SK-N-SH (cell line): ENCODE measurements at regions not wholly inside any gene's neighbourhood (a gene's known extent, or its start where the extent isn't known, plus 50 kb on each side); places are given as distances from the start of the nearest gene placed in this dataset.

ENCODE experiments used
- CTCF ChIA-PET: fragments of 300-600, 350-600 bp; formaldehyde crosslinking; extraction: SDS; loops from one replicate; lab custom pipeline; 2021; lab: Yijun Ruan, JAX
- POLR2A ChIA-PET: fragments of 350-600 bp; sonication (Branson Sonifier 250); formaldehyde crosslinking; extraction: SDS; loops from one replicate; lab custom pipeline; 2020; ENCODE audit warnings: antibody characterized with exemption, inconsistent platforms; lab: Yijun Ruan, JAX
- DNase-seq: peaks from one replicate; pipeline ENCODE4 v3.0.0; 2012
- H2AFZ ChIP-seq: fragments of 200-600 bp; sonication (generic); 2 replicates; pipeline ENCODE4 v1.8.1; 2016; ENCODE audit warnings: antibody characterized with exemption, mild to moderate bottlenecking, low read depth
- H3F3A ChIP-seq: fragments of 200-600 bp; sonication (generic); replicated peaks from 2 replicates; pipeline ENCODE3; 2016; ENCODE audit warnings: antibody characterized with exemption, mild to moderate bottlenecking; ENCODE audit not compliant: insufficient read depth
- H3K27ac ChIP-seq, 2 experiments: fragments of 200-500 bp in 1 of 2; fragments of 200-600 bp in 1 of 2; sonication (Bioruptor generic) in 1 of 2; sonication (generic), shearing (Covaris generic) in 1 of 2; 2 replicates each; pipeline versions ENCODE4 v1.5.1 to v1.6.1; 2014 to 2016; ENCODE audit warnings: low read depth in 2 of 2, inconsistent platforms in 1 of 2, low read length in 1 of 2, mild to moderate bottlenecking in 1 of 2, mixed read lengths in 1 of 2
- H3K27me3 ChIP-seq: fragments of 200-600 bp; sonication (generic), shearing (Covaris generic); 2 replicates; pipeline ENCODE4 v1.6.1; 2016; ENCODE audit warnings: mixed run types; ENCODE audit not compliant: insufficient read depth
- H3K36me3 ChIP-seq, 2 experiments: fragments of 200-500 bp in 1 of 2; fragments of 200-600 bp in 1 of 2; sonication (Bioruptor generic) in 1 of 2; sonication (generic) in 1 of 2; replicated peaks in 1 of 2; 2 replicates each; pipeline versions ENCODE3 to v1.5.1; 2014 to 2016; ENCODE audit warnings: low read length in 1 of 2, mild to moderate bottlenecking in 1 of 2; ENCODE audit not compliant: insufficient read depth in 2 of 2, control insufficient read depth in 1 of 2
- H3K4me1 ChIP-seq, 2 experiments: fragments of 200-500 bp in 1 of 2; fragments of 200-600 bp in 1 of 2; sonication (Bioruptor generic) in 1 of 2; sonication (generic), shearing (Covaris generic) in 1 of 2; 2 replicates each; pipeline versions ENCODE4 v1.5.1 to v1.6.1; 2014 to 2016; ENCODE audit warnings: low read depth in 1 of 2, low read length in 1 of 2, mixed run types in 1 of 2; ENCODE audit not compliant: insufficient read depth in 2 of 2, control insufficient read depth in 1 of 2
- H3K4me2 ChIP-seq: fragments of 200-600 bp; sonication (generic), shearing (Covaris generic); 2 replicates; pipeline ENCODE4 v1.6.1; 2017; ENCODE audit warnings: mixed run types
- H3K4me3 ChIP-seq, 2 experiments: fragments of 200-500 bp in 1 of 2; fragments of 200-600 bp in 1 of 2; sonication (Bioruptor generic) in 1 of 2; sonication (generic), shearing (Covaris generic) in 1 of 2; 2 replicates each; pipeline versions ENCODE4 v1.5.1 to v1.8.1; 2014 to 2016; ENCODE audit warnings: low read depth in 2 of 2, inconsistent platforms in 1 of 2, low read length in 1 of 2, mild to moderate bottlenecking in 1 of 2, mixed read lengths in 1 of 2, moderate library complexity in 1 of 2
- H3K79me2 ChIP-seq: fragments of 200-600 bp; sonication (generic); 2 replicates; pipeline ENCODE4 v1.8.1; 2017; ENCODE audit warnings: mild to moderate bottlenecking; ENCODE audit not compliant: insufficient read depth
- H3K9ac ChIP-seq: fragments of 200-600 bp; sonication (generic); 2 replicates; pipeline ENCODE4 v1.6.1; 2017; ENCODE audit warnings: mixed run types
- H3K9me2 ChIP-seq: fragments of 200-600 bp; sonication (generic); 2 replicates; pipeline ENCODE4 v1.6.1; 2017; ENCODE audit warnings: mixed run types
- H3K9me3 ChIP-seq: fragments of 200-600 bp; sonication (generic); 2 replicates; pipeline ENCODE4 v1.6.1; 2017; ENCODE audit warnings: mixed run types, mild to moderate bottlenecking, moderate library complexity
- H4K20me1 ChIP-seq: fragments of 200-600 bp; sonication (generic); 2 replicates; pipeline ENCODE4 v1.6.1; 2017; ENCODE audit warnings: mild to moderate bottlenecking, mixed run types; ENCODE audit not compliant: insufficient read depth
- CTCF ChIP-seq: fragments of 200-600 bp; sonication (generic); IDR thresholded peaks from 2 replicates; pipeline ENCODE4 v1.6.1; 2017; ENCODE audit warnings: antibody characterized with exemption, mild to moderate bottlenecking, moderate library complexity
- ELF1 ChIP-seq: IDR thresholded peaks from 2 replicates; pipeline ENCODE4 v1.4.0; 2012
- EZH2phosphoT487 ChIP-seq: fragments of 200-600 bp; sonication (generic); IDR thresholded peaks from 2 replicates; pipeline ENCODE4 v1.6.1; 2017; ENCODE audit warnings: low read depth, mixed run types, mild to moderate bottlenecking, antibody characterized with exemption, moderate library complexity, borderline replicate concordance
- FOSL2 ChIP-seq: IDR thresholded peaks from 2 replicates; pipeline ENCODE4 v1.4.0; 2012; ENCODE audit warnings: low read depth, mild to moderate bottlenecking, moderate library complexity, borderline replicate concordance
- FOXJ3 ChIP-seq: sonication (generic); formaldehyde crosslinking; IDR thresholded peaks from 2 replicates; pipeline ENCODE4 v1.5.1; 2020; ENCODE audit warnings: mild to moderate bottlenecking, missing genetic modification reagents
- FOXM1 ChIP-seq: IDR thresholded peaks from 2 replicates; pipeline ENCODE4 v1.4.0; 2012; ENCODE audit warnings: low read depth, mild to moderate bottlenecking
- GATA2 ChIP-seq: sonication (generic); formaldehyde crosslinking; IDR thresholded peaks from 2 replicates; pipeline ENCODE4 v1.5.0; 2020; ENCODE audit warnings: mild to moderate bottlenecking, missing genetic modification reagents
- IRF3 ChIP-seq: fragments of 150-350 bp; IDR thresholded peaks from 2 replicates; pipeline ENCODE4 v1.6.1; 2016; ENCODE audit warnings: mild to moderate bottlenecking, low read depth, low read length
- JUND ChIP-seq: IDR thresholded peaks from 2 replicates; pipeline ENCODE4 v1.4.0; 2012
- MAX ChIP-seq: IDR thresholded peaks from 2 replicates; pipeline ENCODE4 v1.4.0; 2012; ENCODE audit warnings: low read depth
- MEF2A ChIP-seq: IDR thresholded peaks from 2 replicates; pipeline ENCODE4 v1.4.0; 2012; ENCODE audit warnings: low read depth, borderline replicate concordance
- MXI1 ChIP-seq: IDR thresholded peaks from 2 replicates; pipeline ENCODE4 v1.6.1; 2012; ENCODE audit warnings: mild to moderate bottlenecking, low read depth, low read length, improper control_type of control experiment
- NFIC ChIP-seq: IDR thresholded peaks from 2 replicates; pipeline ENCODE4 v1.4.0; 2012; ENCODE audit warnings: borderline replicate concordance
- NRF1 ChIP-seq: IDR thresholded peaks from 2 replicates; pipeline ENCODE4 v1.6.1; 2012; ENCODE audit warnings: low read depth, mild to moderate bottlenecking, low read length
- RAD21 ChIP-seq: IDR thresholded peaks from 2 replicates; pipeline ENCODE4 v1.6.1; 2012; ENCODE audit warnings: mild to moderate bottlenecking, low read length
- RCOR1 ChIP-seq: fragments of 150-350 bp; IDR thresholded peaks from 2 replicates; pipeline ENCODE4 v1.6.1; 2017; ENCODE audit warnings: antibody characterized with exemption, low read length
- RXRA ChIP-seq: IDR thresholded peaks from 2 replicates; pipeline ENCODE4 v1.4.0; 2012; ENCODE audit warnings: low read depth, mild to moderate bottlenecking, borderline replicate concordance
- SIN3A ChIP-seq: IDR thresholded peaks from 2 replicates; pipeline ENCODE4 v1.6.1; 2012; ENCODE audit warnings: low read depth, mild to moderate bottlenecking, low read length, moderate library complexity, borderline replicate concordance
- SMC3 ChIP-seq: IDR thresholded peaks from 2 replicates; pipeline ENCODE4 v1.6.1; 2012; ENCODE audit warnings: low read depth, low read length, improper control_type of control experiment
- TAF1 ChIP-seq: IDR thresholded peaks from 2 replicates; pipeline ENCODE4 v1.6.1; 2012; ENCODE audit warnings: low read depth, mild to moderate bottlenecking, low read length, moderate library complexity, borderline replicate concordance
- USF1 ChIP-seq: IDR thresholded peaks from 2 replicates; pipeline ENCODE4 v1.4.0; 2012; ENCODE audit warnings: low read depth, borderline replicate concordance
- USF2 ChIP-seq: fragments of 150-350 bp; IDR thresholded peaks from 2 replicates; pipeline ENCODE4 v1.6.1; 2017; ENCODE audit warnings: antibody characterized with exemption, low read length, low read depth, borderline replicate concordance
- ZBTB33 ChIP-seq: IDR thresholded peaks from 2 replicates; pipeline ENCODE4 v1.4.0; 2012; ENCODE audit warnings: low read depth, borderline replicate concordance
- WGBS: methylation state at CpG from one replicate; pipeline ENCODE4 v1.1.6; 2017; ENCODE audit warnings: low lambda C conversion rate; 5-methylcytosine and 5-hydroxymethylcytosine counted together

- TF ChIP-seq USF2 (no peak), FOXJ3 (CRISPR knock-in tag) (no peak), RAD21 (no peak), CTCF (no peak), MAX (no peak), RXRA (no peak)
These were observed 371.9 kb downstream of the HS3ST3B1 start (continued) for GRCh38 chr17:14672830-14673229.

GRCh38 chr17:14670861-14671260, 370.0 kb downstream of the HS3ST3B1 start:
- POLR2A ChIA-PET = no interaction called here
- Histone ChIP-seq H3K27ac (no peak overlapping the region), H3K4me3 (no peak overlapping the region), H3K9me3 (no peaks in the 10 kb centered on the region), H3F3A (no peaks in the 10 kb centered on the region), H3K9ac (no peak overlapping the region), H3K27me3 (peaks cover 12% of the 10 kb centered on the region; the same call in 1 of the 2 replicates), H3K36me3 (no peaks in the 10 kb centered on the region), H3K79me2 (no peaks in the 10 kb centered on the region), H4K20me1 (no peaks in the 10 kb centered on the region), H3K4me1 (no peaks in the 10 kb centered on the region), H3K4me2 (no peak overlapping the region), H2AFZ (no peak overlapping the region), H3K9me2 (no peaks in the 10 kb centered on the region)
- no peak for DNase-seq
- no peak for TF ChIP-seq MXI1
- no peak for TF ChIP-seq ZBTB33
- TF ChIP-seq NRF1 = no peak
- TF ChIP-seq RCOR1 = no peak
- TF ChIP-seq GATA2 (CRISPR knock-in tag) = no peak
- TF ChIP-seq EZH2phosphoT487 = no peak
- TF ChIP-seq FOXM1 = no peak
- no peak for TF ChIP-seq CTCF
- TF ChIP-seq TAF1 = no peak
- no peak for TF ChIP-seq MEF2A
- no peak for TF ChIP-seq FOSL2
- TF ChIP-seq JUND = no peak
- no peak for TF ChIP-seq SMC3
- TF ChIP-seq SIN3A = no peak
- TF ChIP-seq IRF3 = no peak
- no peak for TF ChIP-seq USF1
- TF ChIP-seq NFIC = no peak
- TF ChIP-seq FOXJ3 (CRISPR knock-in tag) = no peak
- TF ChIP-seq ELF1 = no peak
- 20% methylated on average over 1 of the region's 1 CpG for WGBS
- CTCF ChIA-PET = no interaction called here
